WTC11 (cell line): ENCODE measurements at regions not wholly inside any gene's neighbourhood (a gene's known extent, or its start where the extent isn't known, plus 50 kb on each side); places are given as distances from the start of the nearest gene placed in this dataset.

Experiments
- ATAC-seq: fragments of 200-7000 bp; cut with Tn5 transposase; 2 replicates; pipeline ENCODE4 v1.10.0; 2021; ENCODE audit warnings: mild to moderate bottlenecking, moderate library complexity
- CTCF ChIA-PET: fragments of 300-600 bp; sonication (Branson Sonifier 250); formaldehyde crosslinking; loops from one replicate; lab custom pipeline; 2021; ENCODE audit warnings: antibody characterized with exemption; lab: Charles Lee
- POLR2A ChIA-PET: fragments of 350-600 bp; sonication (Branson Sonifier 250); formaldehyde crosslinking; loops from one replicate; lab custom pipeline; 2021; ENCODE audit warnings: antibody characterized with exemption; lab: Charles Lee
- DNase-seq: peaks from one replicate; pipeline ENCODE4 v3.0.0; 2021; ENCODE audit warnings: low spot score
- H3K27ac Mint-ChIP-seq: 2 replicates; pipeline ENCODE4 v1.8.0; 2021; ENCODE audit warnings: mixed read lengths
- H3K27me3 Mint-ChIP-seq: 2 replicates; pipeline ENCODE4 v1.8.0; 2021; ENCODE audit warnings: low read depth, mild to moderate bottlenecking, moderate library complexity, mixed read lengths
- H3K36me3 Mint-ChIP-seq: 2 replicates; pipeline ENCODE4 v1.8.0; 2021; ENCODE audit warnings: mixed read lengths
- H3K4me1 Mint-ChIP-seq: 2 replicates; pipeline ENCODE4 v1.8.0; 2022; ENCODE audit warnings: mixed read lengths
- H3K4me3 Mint-ChIP-seq: 2 replicates; pipeline ENCODE4 v1.8.0; 2021; ENCODE audit warnings: mild to moderate bottlenecking, moderate library complexity, mixed read lengths
- H3K9me3 Mint-ChIP-seq: 2 replicates; pipeline ENCODE4 v1.8.0; 2021; ENCODE audit warnings: mixed read lengths
- ATF1 ChIP-seq: sonication (generic); formaldehyde crosslinking; IDR thresholded peaks from 2 replicates; pipeline ENCODE4 v1.8.1; 2023; ENCODE audit warnings: mild to moderate bottlenecking, moderate library complexity, missing genetic modification reagents
- CREM ChIP-seq: sonication (generic); formaldehyde crosslinking; IDR thresholded peaks from 2 replicates; pipeline ENCODE4 v1.8.1; 2022; ENCODE audit warnings: mild to moderate bottlenecking, missing genetic modification reagents, moderate library complexity
- E2F1 ChIP-seq: sonication (generic); formaldehyde crosslinking; IDR thresholded peaks from 2 replicates; pipeline ENCODE4 v1.8.0; 2022; ENCODE audit warnings: mild to moderate bottlenecking, missing genetic modification reagents
- EMX1 ChIP-seq: fragments of 250-450 bp; sonication (Bioruptor Pico); IDR thresholded peaks from 2 replicates; pipeline ENCODE4 v1.8.0; 2021; ENCODE audit warnings: mild to moderate bottlenecking
- ETV6 ChIP-seq: sonication (generic); formaldehyde crosslinking; IDR thresholded peaks from 2 replicates; pipeline ENCODE4 v1.8.1; 2022; ENCODE audit warnings: mild to moderate bottlenecking, missing genetic modification reagents
- FOXK1 ChIP-seq: sonication (generic); formaldehyde crosslinking; IDR thresholded peaks from 2 replicates; pipeline ENCODE4 v1.8.0; 2022; ENCODE audit warnings: mild to moderate bottlenecking, moderate library complexity, missing genetic modification reagents
- GABPB1 ChIP-seq: sonication (generic); formaldehyde crosslinking; IDR thresholded peaks from 2 replicates; pipeline ENCODE4 v1.8.1; 2023; ENCODE audit warnings: mild to moderate bottlenecking, missing genetic modification reagents
- GTF2I ChIP-seq: fragments of 250-450 bp; sonication (Bioruptor Pico); conservative IDR thresholded peaks from 2 replicates; pipeline ENCODE4 v1.4.0; 2021; ENCODE audit warnings: mild to moderate bottlenecking
- MAX ChIP-seq: sonication (generic); formaldehyde crosslinking; IDR thresholded peaks from 2 replicates; pipeline ENCODE4 v1.8.0; 2022; ENCODE audit warnings: mild to moderate bottlenecking, missing genetic modification reagents
- MXD4 ChIP-seq: fragments of 250-450 bp; sonication (Bioruptor Pico); IDR thresholded peaks from 2 replicates; pipeline ENCODE4 v1.8.0; 2021; ENCODE audit warnings: mild to moderate bottlenecking, moderate library complexity, borderline replicate concordance
- NFE2L1 ChIP-seq: sonication (generic); formaldehyde crosslinking; IDR thresholded peaks from 2 replicates; pipeline ENCODE4 v1.8.1; 2023; ENCODE audit warnings: missing genetic modification reagents
- PREB ChIP-seq: sonication (generic); formaldehyde crosslinking; IDR thresholded peaks from 2 replicates; pipeline ENCODE4 v1.8.1; 2022; ENCODE audit warnings: mild to moderate bottlenecking, missing genetic modification reagents, moderate library complexity, borderline replicate concordance
- PRRX2 ChIP-seq: fragments of 250-450 bp; sonication (Bioruptor Pico); IDR thresholded peaks from 2 replicates; pipeline ENCODE4 v1.8.0; 2021; ENCODE audit warnings: mild to moderate bottlenecking
- RELA ChIP-seq: sonication (generic); formaldehyde crosslinking; IDR thresholded peaks from 2 replicates; pipeline ENCODE4 v1.8.1; 2022; ENCODE audit warnings: missing genetic modification reagents, mild to moderate bottlenecking, borderline replicate concordance
- RORB ChIP-seq: fragments of 250-450 bp; sonication (Bioruptor Pico); IDR thresholded peaks from 2 replicates; pipeline ENCODE4 v1.9.0; 2021; ENCODE audit warnings: mild to moderate bottlenecking
- SOX15 ChIP-seq: fragments of 250-450 bp; sonication (Bioruptor Pico); IDR thresholded peaks from 2 replicates; pipeline ENCODE4 v1.9.0; 2021; ENCODE audit warnings: mild to moderate bottlenecking
- SP1 ChIP-seq: sonication (generic); formaldehyde crosslinking; conservative IDR thresholded peaks from 2 replicates; pipeline ENCODE4 v1.8.1; 2022; ENCODE audit warnings: missing genetic modification reagents
- TEAD1 ChIP-seq: sonication (generic); formaldehyde crosslinking; IDR thresholded peaks from 2 replicates; pipeline ENCODE4 v1.8.0; 2022; ENCODE audit warnings: mild to moderate bottlenecking, missing genetic modification reagents
- TEAD4 ChIP-seq: sonication (generic); formaldehyde crosslinking; IDR thresholded peaks from 2 replicates; pipeline ENCODE4 v1.8.0; 2022; ENCODE audit warnings: mild to moderate bottlenecking, missing genetic modification reagents
- TP53 ChIP-seq: sonication (generic); formaldehyde crosslinking; IDR thresholded peaks from 2 replicates; pipeline ENCODE4 v1.8.1; 2023; ENCODE audit warnings: mild to moderate bottlenecking, missing genetic modification reagents
- USF2 ChIP-seq: sonication (generic); formaldehyde crosslinking; IDR thresholded peaks from 2 replicates; pipeline ENCODE4 v1.8.1; 2023; ENCODE audit warnings: mild to moderate bottlenecking, missing genetic modification reagents, moderate library complexity
- ZBTB21 ChIP-seq: sonication (generic); formaldehyde crosslinking; IDR thresholded peaks from 2 replicates; pipeline ENCODE4 v1.8.1; 2023; ENCODE audit warnings: mild to moderate bottlenecking, missing genetic modification reagents, borderline replicate concordance
- ZNF396 ChIP-seq: fragments of 250-450 bp; sonication (Bioruptor Pico); IDR thresholded peaks from 2 replicates; pipeline ENCODE4 v1.8.0; 2021; ENCODE audit warnings: mild to moderate bottlenecking, moderate library complexity, borderline replicate concordance
- ZNF423 ChIP-seq: fragments of 250-450 bp; sonication (Bioruptor Pico); IDR thresholded peaks from 2 replicates; pipeline ENCODE4 v2.1.2; 2022; ENCODE audit warnings: mild to moderate bottlenecking, moderate library complexity
- ZNF671 ChIP-seq: fragments of 250-450 bp; sonication (Bioruptor Pico); IDR thresholded peaks from 2 replicates; pipeline ENCODE4 v1.8.0; 2021; ENCODE audit warnings: mild to moderate bottlenecking
- TF ChIP-seq, protein P1 (sequence below): sonication (generic); formaldehyde crosslinking; IDR thresholded peaks from 2 replicates; pipeline ENCODE4 v1.8.1; 2022; ENCODE audit warnings: mild to moderate bottlenecking, moderate library complexity, missing genetic modification reagents
- TF ChIP-seq, protein P2 (sequence below): sonication (generic); formaldehyde crosslinking; IDR thresholded peaks from 2 replicates; pipeline ENCODE4 v1.8.1; 2023; ENCODE audit warnings: mild to moderate bottlenecking, missing genetic modification reagents, borderline replicate concordance
- TF ChIP-seq, protein P3 (sequence below): fragments of 200-600 bp; IDR thresholded peaks from 2 replicates; pipeline ENCODE4 v1.8.0; 2022; ENCODE audit warnings: antibody characterized with exemption

DNA sequence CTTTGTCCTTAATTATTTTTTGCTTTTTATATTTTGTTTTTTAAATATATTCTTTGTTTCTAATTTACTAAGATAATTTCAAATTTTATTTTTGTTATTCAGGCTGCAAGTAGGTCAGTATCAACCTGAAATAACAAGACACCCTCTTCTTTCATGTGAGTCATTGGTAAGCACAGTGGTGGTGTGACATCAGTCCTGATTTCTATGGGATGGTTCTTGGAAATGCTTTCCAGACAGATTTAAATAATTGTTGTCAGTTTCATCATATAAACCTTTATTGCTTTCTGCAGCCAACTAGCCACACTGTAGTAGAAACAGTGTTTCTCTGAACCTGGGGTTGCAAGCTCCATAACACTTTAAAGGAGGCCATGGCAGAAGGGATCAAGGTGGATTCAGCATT lies 157.5 kb upstream of the C21orf91 start:
- Mint-ChIP-seq H3K36me3 (no peaks in the 10 kb centered on the region), H3K4me1 (0 out of 2 replicates have a peak, but pooled peaks cover 2% of the 10 kb centered on the region), H3K9me3 (0 out of 2 replicates have a peak, but pooled peaks cover 4% of the 10 kb centered on the region), H3K27ac (no peak overlapping the region), H3K4me3 (no peak overlapping the region), H3K27me3 (no peaks in the 10 kb centered on the region)
- TF ChIP-seq GTF2I (CRISPR knock-in tag) (no peak), USF2 (no peak), ZNF396 (CRISPR knock-in tag) (no peak), SOX15 (no peak), SP1 (no peak), RORB (CRISPR knock-in tag) (no peak), MAX (no peak), CREM (CRISPR knock-in tag) (no peak), E2F1 (CRISPR knock-in tag) (no peak), FOXK1 (CRISPR knock-in tag) (no peak), ZNF423 (CRISPR knock-in tag) (no peak), ATF1 (no peak)
- TF ChIP-seq, protein P1, sequence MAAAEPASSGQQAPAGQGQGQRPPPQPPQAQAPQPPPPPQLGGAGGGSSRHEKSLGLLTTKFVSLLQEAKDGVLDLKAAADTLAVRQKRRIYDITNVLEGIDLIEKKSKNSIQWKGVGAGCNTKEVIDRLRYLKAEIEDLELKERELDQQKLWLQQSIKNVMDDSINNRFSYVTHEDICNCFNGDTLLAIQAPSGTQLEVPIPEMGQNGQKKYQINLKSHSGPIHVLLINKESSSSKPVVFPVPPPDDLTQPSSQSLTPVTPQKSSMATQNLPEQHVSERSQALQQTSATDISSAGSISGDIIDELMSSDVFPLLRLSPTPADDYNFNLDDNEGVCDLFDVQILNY: no peak
- POLR2A ChIA-PET: no interaction called here
- CTCF ChIA-PET: interaction anchor here (1.0 kb wide), 1 partner anchor 64 kb away, joined by 3 read pairs; no protein-coding TSS in a partner anchor
- ATAC-seq (no peak), DNase-seq (no peak)

- DNase-seq (no peak), ATAC-seq (no peak)
- Mint-ChIP-seq H3K4me3 (no peak overlapping the region), H3K36me3 (no peaks in the 10 kb centered on the region), H3K9me3 (peaks cover 7% of the 10 kb centered on the region), H3K27ac (no peak overlapping the region), H3K27me3 (no peaks in the 10 kb centered on the region), H3K4me1 (no peaks in the 10 kb centered on the region)
- ChIA-PET POLR2A (no interaction called here), CTCF (interaction anchor here (1.0 kb wide), 1 partner anchor 65 kb away, joined by 3 read pairs; no protein-coding TSS in a partner anchor)
- TF ChIP-seq, protein P2, sequence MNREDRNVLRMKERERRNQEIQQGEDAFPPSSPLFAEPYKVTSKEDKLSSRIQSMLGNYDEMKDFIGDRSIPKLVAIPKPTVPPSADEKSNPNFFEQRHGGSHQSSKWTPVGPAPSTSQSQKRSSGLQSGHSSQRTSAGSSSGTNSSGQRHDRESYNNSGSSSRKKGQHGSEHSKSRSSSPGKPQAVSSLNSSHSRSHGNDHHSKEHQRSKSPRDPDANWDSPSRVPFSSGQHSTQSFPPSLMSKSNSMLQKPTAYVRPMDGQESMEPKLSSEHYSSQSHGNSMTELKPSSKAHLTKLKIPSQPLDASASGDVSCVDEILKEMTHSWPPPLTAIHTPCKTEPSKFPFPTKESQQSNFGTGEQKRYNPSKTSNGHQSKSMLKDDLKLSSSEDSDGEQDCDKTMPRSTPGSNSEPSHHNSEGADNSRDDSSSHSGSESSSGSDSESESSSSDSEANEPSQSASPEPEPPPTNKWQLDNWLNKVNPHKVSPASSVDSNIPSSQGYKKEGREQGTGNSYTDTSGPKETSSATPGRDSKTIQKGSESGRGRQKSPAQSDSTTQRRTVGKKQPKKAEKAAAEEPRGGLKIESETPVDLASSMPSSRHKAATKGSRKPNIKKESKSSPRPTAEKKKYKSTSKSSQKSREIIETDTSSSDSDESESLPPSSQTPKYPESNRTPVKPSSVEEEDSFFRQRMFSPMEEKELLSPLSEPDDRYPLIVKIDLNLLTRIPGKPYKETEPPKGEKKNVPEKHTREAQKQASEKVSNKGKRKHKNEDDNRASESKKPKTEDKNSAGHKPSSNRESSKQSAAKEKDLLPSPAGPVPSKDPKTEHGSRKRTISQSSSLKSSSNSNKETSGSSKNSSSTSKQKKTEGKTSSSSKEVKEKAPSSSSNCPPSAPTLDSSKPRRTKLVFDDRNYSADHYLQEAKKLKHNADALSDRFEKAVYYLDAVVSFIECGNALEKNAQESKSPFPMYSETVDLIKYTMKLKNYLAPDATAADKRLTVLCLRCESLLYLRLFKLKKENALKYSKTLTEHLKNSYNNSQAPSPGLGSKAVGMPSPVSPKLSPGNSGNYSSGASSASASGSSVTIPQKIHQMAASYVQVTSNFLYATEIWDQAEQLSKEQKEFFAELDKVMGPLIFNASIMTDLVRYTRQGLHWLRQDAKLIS: no peak
- TF ChIP-seq TEAD4 (no peak), PREB (CRISPR knock-in tag) (no peak), PRRX2 (CRISPR knock-in tag) (no peak), RELA (no peak), MXD4 (CRISPR knock-in tag) (no peak), ETV6 (CRISPR knock-in tag) (no peak), GABPB1 (CRISPR knock-in tag) (no peak), TEAD1 (no peak), MAX (no peak), ZNF671 (CRISPR knock-in tag) (no peak), NFE2L1 (no peak), EMX1 (CRISPR knock-in tag) (no peak), TP53 (CRISPR knock-in tag) (no peak), ZBTB21 (CRISPR knock-in tag) (no peak), SP1 (no peak)
- TF ChIP-seq, protein P3, sequence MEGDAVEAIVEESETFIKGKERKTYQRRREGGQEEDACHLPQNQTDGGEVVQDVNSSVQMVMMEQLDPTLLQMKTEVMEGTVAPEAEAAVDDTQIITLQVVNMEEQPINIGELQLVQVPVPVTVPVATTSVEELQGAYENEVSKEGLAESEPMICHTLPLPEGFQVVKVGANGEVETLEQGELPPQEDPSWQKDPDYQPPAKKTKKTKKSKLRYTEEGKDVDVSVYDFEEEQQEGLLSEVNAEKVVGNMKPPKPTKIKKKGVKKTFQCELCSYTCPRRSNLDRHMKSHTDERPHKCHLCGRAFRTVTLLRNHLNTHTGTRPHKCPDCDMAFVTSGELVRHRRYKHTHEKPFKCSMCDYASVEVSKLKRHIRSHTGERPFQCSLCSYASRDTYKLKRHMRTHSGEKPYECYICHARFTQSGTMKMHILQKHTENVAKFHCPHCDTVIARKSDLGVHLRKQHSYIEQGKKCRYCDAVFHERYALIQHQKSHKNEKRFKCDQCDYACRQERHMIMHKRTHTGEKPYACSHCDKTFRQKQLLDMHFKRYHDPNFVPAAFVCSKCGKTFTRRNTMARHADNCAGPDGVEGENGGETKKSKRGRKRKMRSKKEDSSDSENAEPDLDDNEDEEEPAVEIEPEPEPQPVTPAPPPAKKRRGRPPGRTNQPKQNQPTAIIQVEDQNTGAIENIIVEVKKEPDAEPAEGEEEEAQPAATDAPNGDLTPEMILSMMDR: no peak
These were observed 157.0 kb upstream of the C21orf91 start for GRCh38 chr21:17976139-17976538.
